ENCODE measurements at regions not wholly inside any gene's neighbourhood (a gene's known extent, or its start where the extent isn't known, plus 50 kb on each side); places are given as distances from the start of the nearest gene placed in this dataset.

GRCh38 chr2:77629539-77629938 lies 107.4 kb upstream of the LRRTM4 start:
- H3K27ac ChIP-seq (ENCODE audit: insufficient read length, low read depth, low read length): no peak overlapping the region
- H3K9me3 ChIP-seq (ENCODE audit: control insufficient read depth, low read depth, low read length): no peaks in the 10 kb centered on the region
- TF ChIP-seq, protein P1, sequence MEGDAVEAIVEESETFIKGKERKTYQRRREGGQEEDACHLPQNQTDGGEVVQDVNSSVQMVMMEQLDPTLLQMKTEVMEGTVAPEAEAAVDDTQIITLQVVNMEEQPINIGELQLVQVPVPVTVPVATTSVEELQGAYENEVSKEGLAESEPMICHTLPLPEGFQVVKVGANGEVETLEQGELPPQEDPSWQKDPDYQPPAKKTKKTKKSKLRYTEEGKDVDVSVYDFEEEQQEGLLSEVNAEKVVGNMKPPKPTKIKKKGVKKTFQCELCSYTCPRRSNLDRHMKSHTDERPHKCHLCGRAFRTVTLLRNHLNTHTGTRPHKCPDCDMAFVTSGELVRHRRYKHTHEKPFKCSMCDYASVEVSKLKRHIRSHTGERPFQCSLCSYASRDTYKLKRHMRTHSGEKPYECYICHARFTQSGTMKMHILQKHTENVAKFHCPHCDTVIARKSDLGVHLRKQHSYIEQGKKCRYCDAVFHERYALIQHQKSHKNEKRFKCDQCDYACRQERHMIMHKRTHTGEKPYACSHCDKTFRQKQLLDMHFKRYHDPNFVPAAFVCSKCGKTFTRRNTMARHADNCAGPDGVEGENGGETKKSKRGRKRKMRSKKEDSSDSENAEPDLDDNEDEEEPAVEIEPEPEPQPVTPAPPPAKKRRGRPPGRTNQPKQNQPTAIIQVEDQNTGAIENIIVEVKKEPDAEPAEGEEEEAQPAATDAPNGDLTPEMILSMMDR (conservative IDR thresholded peaks at IDR 0.05): no peak
- H3T11ph ChIP-seq (ENCODE audit: low read length): no peak overlapping the region
- H2BK120ac ChIP-seq (ENCODE audit: low read depth, low read length, poor library complexity, severe bottlenecking): no peak overlapping the region
- H3K18ac ChIP-seq (ENCODE audit: insufficient read length, low read depth, low read length): no peak overlapping the region
- Mint-ChIP-seq H3K27me3 (ENCODE audit: low read depth) (no peaks in the 10 kb centered on the region), H3K4me1 (peaks cover 11% of the 10 kb centered on the region in 2 experiments), H3K9me3 (peaks cover 0 to 3% of the 10 kb centered on the region in 2 experiments; a peak in 1 of 5 replicates), H3K27ac (no peak overlapping the region; a peak in 1 of 7 replicates), H3K36me3 (ENCODE audit: insufficient read depth in 1 of 3, low read depth in 3 of 3) (peaks cover 0 to 10% (median 0%) of the 10 kb centered on the region in 3 experiments; a peak in 1 of 7 replicates), H3K4me3 (no peak overlapping the region)
- H3K23ac ChIP-seq (ENCODE audit: insufficient read length, low read depth, low read length): no peak overlapping the region
- H2BK15ac ChIP-seq (ENCODE audit: low read depth, low read length): no peak overlapping the region
- WGBS (ENCODE audit: extremely low coverage, insufficient read length, low lambda C conversion rate): no CpG with 5 or more reads among the region's 3 CpGs
- peaks cover 2% of the 10 kb centered on the region for H4K20me1 ChIP-seq (ENCODE audit: control insufficient read depth, insufficient read depth, insufficient read length)
- no peak overlapping the region for H2AFZ ChIP-seq (ENCODE audit: low read length)
- H2BK5ac ChIP-seq (ENCODE audit: insufficient read length, low read length): no peak overlapping the region
- H3K79me1 ChIP-seq (ENCODE audit: insufficient read depth, low read depth, low read length, poor library complexity, severe bottlenecking): no peaks in the 10 kb centered on the region
- H3K56ac ChIP-seq (ENCODE audit: insufficient read length, low read depth, low read length): no peak overlapping the region
- H4K8ac ChIP-seq (replicated peaks; ENCODE audit: insufficient read length, low read depth, low read length): no peak overlapping the region
- no peak for DNase-seq
- H4K91ac ChIP-seq (ENCODE audit: insufficient read length, low read depth, low read length): no peak overlapping the region
- H3K14ac ChIP-seq (ENCODE audit: insufficient read depth, low read length): no peak overlapping the region
- no peaks in the 10 kb centered on the region for H3K23me2 ChIP-seq (ENCODE audit: insufficient read length, low read depth, low read length, poor library complexity, severe bottlenecking)
- H4K5ac ChIP-seq (ENCODE audit: insufficient read length, low read depth, low read length): no peak overlapping the region
- no peak overlapping the region for H3K4ac ChIP-seq (ENCODE audit: low read depth, low read length)
- no peak overlapping the region for H3K4me2 ChIP-seq (ENCODE audit: insufficient read depth, insufficient read length, low read length)
- no peaks in the 10 kb centered on the region for H3K79me2 ChIP-seq (ENCODE audit: insufficient read depth, low read length)
- no peak overlapping the region for H3K9ac ChIP-seq (ENCODE audit: extremely low read depth, insufficient read length, low read length)
- no peaks in the 10 kb centered on the region for H3K27me3 ChIP-seq (ENCODE audit: insufficient read depth, low read length)
- no peak overlapping the region for H2AK5ac ChIP-seq (ENCODE audit: insufficient read length, low read length)
- no peaks in the 10 kb centered on the region for H3K4me1 ChIP-seq (ENCODE audit: insufficient read depth, low read length)
- H2BK20ac ChIP-seq (ENCODE audit: low read depth, low read length, poor library complexity, severe bottlenecking): no peak overlapping the region
- H2BK12ac ChIP-seq (ENCODE audit: insufficient read length, low read depth, low read length): no peak overlapping the region

Data from H9 (cell line).